ENCODE measurements at regions not wholly inside any gene's neighbourhood (a gene's known extent, or its start where the extent isn't known, plus 50 kb on each side); places are given as distances from the start of the nearest gene placed in this dataset.

DNA sequence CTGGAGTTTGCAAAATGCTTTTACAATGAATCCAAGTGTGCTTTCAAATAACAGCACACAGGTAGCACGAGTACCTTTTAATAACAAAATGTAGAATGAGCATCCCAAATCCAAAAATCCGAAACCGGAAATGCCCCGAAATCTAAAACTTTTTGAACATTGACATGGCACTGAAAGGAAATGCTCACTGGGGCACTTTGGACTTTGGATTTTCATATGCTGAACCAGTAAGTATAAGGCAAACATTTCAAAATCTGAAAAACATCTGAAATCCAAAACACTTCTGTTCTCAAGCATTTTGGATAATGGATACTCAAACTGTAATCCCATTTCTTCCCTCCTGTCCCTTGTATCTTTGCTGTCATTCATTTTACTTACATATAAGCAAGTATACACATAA is 50.1 kb downstream of the GCNT4 start:
- Histone ChIP-seq H3K4me3 (IDR thresholded peaks at IDR 0.05; ENCODE audit: insufficient read depth, low read depth, low read length) (no peak overlapping the region), H3K27ac (no peak overlapping the region), H2AFZ (ENCODE audit: low read depth) (no peak overlapping the region), H3K36me3 (ENCODE audit: insufficient read depth) (no peaks in the 10 kb centered on the region), H3K27me3 (ENCODE audit: insufficient read depth, low read depth) (no peaks in the 10 kb centered on the region), H3K4me2 (no peak overlapping the region), H3K4me1 (ENCODE audit: low read depth, poor library complexity, severe bottlenecking) (no peaks in the 10 kb centered on the region), H3K79me2 (ENCODE audit: insufficient read depth, low read depth) (no peaks in the 10 kb centered on the region), H4K20me1 (ENCODE audit: insufficient read depth) (no peaks in the 10 kb centered on the region), H3K9ac (no peak overlapping the region)
- TF ChIP-seq, protein P1, sequence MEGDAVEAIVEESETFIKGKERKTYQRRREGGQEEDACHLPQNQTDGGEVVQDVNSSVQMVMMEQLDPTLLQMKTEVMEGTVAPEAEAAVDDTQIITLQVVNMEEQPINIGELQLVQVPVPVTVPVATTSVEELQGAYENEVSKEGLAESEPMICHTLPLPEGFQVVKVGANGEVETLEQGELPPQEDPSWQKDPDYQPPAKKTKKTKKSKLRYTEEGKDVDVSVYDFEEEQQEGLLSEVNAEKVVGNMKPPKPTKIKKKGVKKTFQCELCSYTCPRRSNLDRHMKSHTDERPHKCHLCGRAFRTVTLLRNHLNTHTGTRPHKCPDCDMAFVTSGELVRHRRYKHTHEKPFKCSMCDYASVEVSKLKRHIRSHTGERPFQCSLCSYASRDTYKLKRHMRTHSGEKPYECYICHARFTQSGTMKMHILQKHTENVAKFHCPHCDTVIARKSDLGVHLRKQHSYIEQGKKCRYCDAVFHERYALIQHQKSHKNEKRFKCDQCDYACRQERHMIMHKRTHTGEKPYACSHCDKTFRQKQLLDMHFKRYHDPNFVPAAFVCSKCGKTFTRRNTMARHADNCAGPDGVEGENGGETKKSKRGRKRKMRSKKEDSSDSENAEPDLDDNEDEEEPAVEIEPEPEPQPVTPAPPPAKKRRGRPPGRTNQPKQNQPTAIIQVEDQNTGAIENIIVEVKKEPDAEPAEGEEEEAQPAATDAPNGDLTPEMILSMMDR (conservative IDR thresholded peaks at IDR 0.05; ENCODE audit: low read depth, low read length) = no peak

DNA sequence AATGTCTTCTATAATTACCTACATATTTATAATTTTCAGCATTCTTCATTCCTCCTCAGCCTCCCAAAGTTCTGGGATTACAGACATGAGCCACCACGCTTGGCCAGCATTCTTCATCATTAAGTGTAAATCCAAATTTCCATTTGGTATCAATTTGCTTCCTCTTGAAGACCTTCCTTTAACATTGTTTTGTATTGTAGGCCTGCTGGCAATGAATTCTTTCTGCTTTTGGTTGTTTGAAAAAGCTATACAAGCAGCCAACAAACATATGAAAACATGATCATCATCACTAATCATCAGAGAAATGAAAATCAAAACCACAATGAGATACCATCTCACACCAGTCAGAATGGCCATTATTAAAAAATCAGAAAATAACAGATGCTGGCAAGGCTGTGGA is 56.4 kb downstream of the GCNT4 start:
- Histone ChIP-seq H3K9ac (no peak overlapping the region), H3K4me1 (ENCODE audit: low read depth, poor library complexity, severe bottlenecking) (no peaks in the 10 kb centered on the region), H3K79me2 (ENCODE audit: insufficient read depth, low read depth) (no peaks in the 10 kb centered on the region), H3K27ac (no peak overlapping the region), H3K36me3 (ENCODE audit: insufficient read depth) (no peaks in the 10 kb centered on the region), H3K4me3 (IDR thresholded peaks at IDR 0.05; ENCODE audit: insufficient read depth, low read depth, low read length) (no peak overlapping the region), H2AFZ (ENCODE audit: low read depth) (no peak overlapping the region), H3K27me3 (ENCODE audit: insufficient read depth, low read depth) (no peaks in the 10 kb centered on the region), H4K20me1 (ENCODE audit: insufficient read depth) (no peaks in the 10 kb centered on the region), H3K4me2 (no peak overlapping the region)
- TF ChIP-seq, protein P1 (conservative IDR thresholded peaks at IDR 0.05; ENCODE audit: low read depth, low read length) = no peak

DNA sequence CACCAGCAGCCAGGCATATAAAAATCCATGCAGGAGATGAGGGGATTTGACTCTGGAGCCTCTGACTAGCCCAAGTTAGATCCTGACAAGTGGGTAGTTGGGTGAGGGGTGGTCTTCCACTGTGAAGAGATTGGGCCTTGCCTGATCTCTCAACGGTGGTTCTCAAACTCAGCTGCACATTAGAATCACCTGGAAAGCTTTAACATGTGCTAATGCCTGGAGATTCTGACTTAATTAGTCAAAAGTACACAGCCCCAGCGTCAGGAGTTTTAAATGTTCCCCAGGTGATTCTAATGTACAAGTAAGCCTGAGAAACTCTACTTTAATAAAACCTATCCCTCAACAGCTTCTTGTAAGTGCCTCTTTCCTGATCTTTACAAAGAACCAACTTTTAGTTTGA is 57.5 kb downstream of the GCNT4 start:
- Histone ChIP-seq H2AFZ (ENCODE audit: low read depth) (no peak overlapping the region), H3K79me2 (ENCODE audit: insufficient read depth, low read depth) (no peaks in the 10 kb centered on the region), H3K27me3 (ENCODE audit: insufficient read depth, low read depth) (no peaks in the 10 kb centered on the region), H3K4me2 (no peak overlapping the region), H3K27ac (no peak overlapping the region), H3K9ac (no peak overlapping the region), H3K4me3 (IDR thresholded peaks at IDR 0.05; ENCODE audit: insufficient read depth, low read depth, low read length) (no peak overlapping the region), H4K20me1 (ENCODE audit: insufficient read depth) (no peaks in the 10 kb centered on the region), H3K36me3 (ENCODE audit: insufficient read depth) (no peaks in the 10 kb centered on the region), H3K4me1 (ENCODE audit: low read depth, poor library complexity, severe bottlenecking) (no peaks in the 10 kb centered on the region)
- TF ChIP-seq, protein P1 (conservative IDR thresholded peaks at IDR 0.05; ENCODE audit: low read depth, low read length) = no peak

DNA sequence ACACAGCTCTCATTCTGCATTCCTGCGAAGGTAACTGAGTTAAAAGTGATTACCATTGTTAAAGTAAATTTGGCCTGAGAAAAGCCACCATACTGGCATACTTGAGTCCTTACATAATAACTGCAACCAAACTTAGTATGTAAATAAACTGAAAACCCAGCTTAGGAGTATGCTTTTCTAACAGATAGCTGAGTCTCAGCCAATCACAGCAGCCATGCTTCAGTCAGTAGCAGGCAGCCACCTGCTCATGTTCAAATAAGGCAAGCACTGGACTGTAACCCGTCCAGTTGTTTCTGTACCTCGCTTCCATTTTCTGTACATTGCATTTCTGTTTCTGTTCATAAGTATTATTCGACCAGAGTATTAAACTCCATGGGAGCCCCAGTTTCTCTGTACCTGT is 58.6 kb downstream of the GCNT4 start:
- Histone ChIP-seq H2AFZ (ENCODE audit: low read depth) (no peak overlapping the region), H3K79me2 (ENCODE audit: insufficient read depth, low read depth) (no peaks in the 10 kb centered on the region), H3K27me3 (ENCODE audit: insufficient read depth, low read depth) (no peaks in the 10 kb centered on the region), H3K36me3 (ENCODE audit: insufficient read depth) (no peaks in the 10 kb centered on the region), H3K4me2 (no peak overlapping the region), H4K20me1 (ENCODE audit: insufficient read depth) (no peaks in the 10 kb centered on the region), H3K4me1 (ENCODE audit: low read depth, poor library complexity, severe bottlenecking) (no peaks in the 10 kb centered on the region), H3K9ac (no peak overlapping the region), H3K27ac (no peak overlapping the region), H3K4me3 (IDR thresholded peaks at IDR 0.05; ENCODE audit: insufficient read depth, low read depth, low read length) (no peak overlapping the region)
- TF ChIP-seq, protein P1 (conservative IDR thresholded peaks at IDR 0.05; ENCODE audit: low read depth, low read length) = no peak

DNA sequence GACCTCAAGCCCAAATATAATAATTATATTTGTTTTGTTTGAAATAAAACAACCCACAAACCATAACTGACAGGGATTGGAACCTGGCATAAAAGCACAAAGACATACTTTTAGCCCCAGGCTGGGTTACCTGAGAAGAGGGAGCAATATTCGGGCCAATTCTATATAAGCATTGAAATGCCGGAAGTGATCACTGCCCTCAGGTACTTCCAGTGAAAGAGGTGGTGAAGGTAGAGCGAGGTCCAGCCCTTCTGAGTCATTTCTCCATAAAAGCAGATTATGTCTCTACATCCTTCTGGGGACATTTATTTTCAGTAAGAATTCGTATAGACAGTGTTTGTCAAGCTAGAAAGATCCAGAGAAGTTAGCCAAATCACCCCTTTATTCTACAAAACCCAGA is 59.6 kb downstream of the GCNT4 start:
- TF ChIP-seq, protein P1 (conservative IDR thresholded peaks at IDR 0.05; ENCODE audit: low read depth, low read length) = no peak
- Histone ChIP-seq H3K4me2 (no peak overlapping the region), H3K36me3 (ENCODE audit: insufficient read depth) (no peaks in the 10 kb centered on the region), H4K20me1 (ENCODE audit: insufficient read depth) (no peaks in the 10 kb centered on the region), H3K9ac (no peak overlapping the region), H3K27me3 (ENCODE audit: insufficient read depth, low read depth) (no peaks in the 10 kb centered on the region), H3K79me2 (ENCODE audit: insufficient read depth, low read depth) (no peaks in the 10 kb centered on the region), H3K4me1 (ENCODE audit: low read depth, poor library complexity, severe bottlenecking) (no peaks in the 10 kb centered on the region), H3K4me3 (IDR thresholded peaks at IDR 0.05; ENCODE audit: insufficient read depth, low read depth, low read length) (no peak overlapping the region), H3K27ac (no peak overlapping the region), H2AFZ (ENCODE audit: low read depth) (no peak overlapping the region)

Measured in KMS-11 (cell line).